Endothelial cell of hepatic sinusoid (primary cell): ENCODE measurements at regions not wholly inside any gene's neighbourhood (a gene's known extent, or its start where the extent isn't known, plus 50 kb on each side); places are given as distances from the start of the nearest gene placed in this dataset.
"Not testable (repeated sequence)": the region's sequence is repeated elsewhere in the genome, so short reads cannot be mapped to it uniquely, and the experiment has no call there.

ENCODE experiments used
- in situ Hi-C: cut with HindIII; loops from 2 replicates; pipeline ENCODE4 v1.10.0; 2017; ENCODE audit warnings: low sequenced_read_pairs

DNA sequence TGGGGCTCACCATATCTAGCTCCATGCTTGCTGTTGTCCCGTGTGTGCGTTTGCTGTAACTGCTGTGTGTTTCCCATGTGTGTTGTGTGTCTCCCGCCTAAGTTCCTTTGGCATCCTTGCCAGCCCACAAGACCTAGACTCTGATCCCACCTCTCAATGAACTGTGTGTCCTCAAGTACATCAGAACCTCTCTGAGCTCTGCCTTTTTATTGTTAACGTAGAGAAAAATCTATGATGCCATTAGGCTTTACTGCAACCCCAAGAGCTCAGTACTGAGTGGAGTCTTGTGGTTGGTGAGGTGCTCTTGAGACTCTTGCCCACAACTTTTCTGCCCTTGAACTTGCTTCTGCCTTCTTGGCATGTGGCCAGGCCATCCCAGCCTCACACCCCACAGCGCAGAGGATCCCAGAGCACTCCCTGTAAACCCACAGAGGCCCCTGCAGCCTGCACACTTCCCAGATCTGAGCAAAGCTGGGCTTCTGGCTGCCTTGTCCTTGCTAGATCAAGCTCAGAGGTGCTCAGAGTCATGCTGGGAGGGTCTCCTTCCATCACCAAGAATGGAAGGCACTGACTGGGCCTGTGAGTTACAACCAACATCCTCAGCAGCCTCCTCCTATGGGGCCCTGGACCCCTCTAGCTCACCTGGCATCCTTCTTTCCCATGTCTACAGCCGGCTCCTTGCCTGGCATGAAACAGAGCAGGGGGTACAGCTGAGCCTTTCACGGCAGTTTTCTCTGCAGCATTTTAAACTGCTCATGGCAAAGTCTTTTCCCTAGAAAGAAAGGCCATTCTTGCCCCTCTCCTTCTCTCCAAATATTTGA, 643.4 kb downstream of the ACTR3B start:
- in situ Hi-C loops, result no loop called here

DNA sequence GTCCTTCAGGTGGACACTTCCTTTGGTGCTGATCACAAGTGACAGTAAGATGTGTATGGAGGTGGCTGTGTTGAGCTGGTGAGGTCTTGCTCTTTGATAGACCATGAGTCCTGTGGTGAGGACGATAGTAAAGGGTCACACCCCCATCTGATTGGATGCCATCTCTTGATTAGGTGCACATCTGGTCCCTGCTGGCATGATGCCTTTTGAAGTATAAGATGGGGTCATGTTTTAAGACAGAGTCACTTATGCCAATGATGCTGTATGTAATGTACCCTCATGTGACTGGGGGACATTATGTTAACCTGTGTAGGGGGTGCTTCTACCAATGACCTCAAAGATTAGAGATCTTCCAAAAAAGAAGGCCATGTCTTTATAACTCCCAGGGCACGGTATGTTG, 644.6 kb downstream of the ACTR3B start:
- in situ Hi-C loops, result no loop called here

DNA sequence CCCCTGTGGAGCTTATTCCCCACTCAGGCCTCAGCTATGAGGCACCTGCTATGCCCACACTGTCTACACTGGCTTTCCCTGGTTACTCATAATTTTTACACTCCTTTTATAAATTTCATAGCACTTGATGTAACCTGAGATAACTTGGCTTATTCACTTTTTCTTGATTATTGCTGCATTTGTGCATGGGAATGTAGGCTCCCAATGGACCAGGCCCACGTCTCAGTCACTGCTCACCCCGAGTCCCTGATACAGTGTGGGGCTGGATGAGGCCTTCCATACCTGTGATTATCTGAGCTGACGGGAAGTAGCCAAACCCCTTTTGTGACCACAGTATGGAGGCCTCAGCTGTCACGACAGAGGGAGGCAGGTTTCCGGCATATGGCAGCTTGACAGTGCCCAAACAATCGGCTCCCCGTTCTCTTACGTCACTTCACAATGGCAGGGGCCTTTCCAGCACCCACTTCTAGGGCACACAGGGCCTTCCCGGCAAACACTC, 645.3 kb downstream of the ACTR3B start:
- in situ Hi-C loops, result no loop called here

DNA sequence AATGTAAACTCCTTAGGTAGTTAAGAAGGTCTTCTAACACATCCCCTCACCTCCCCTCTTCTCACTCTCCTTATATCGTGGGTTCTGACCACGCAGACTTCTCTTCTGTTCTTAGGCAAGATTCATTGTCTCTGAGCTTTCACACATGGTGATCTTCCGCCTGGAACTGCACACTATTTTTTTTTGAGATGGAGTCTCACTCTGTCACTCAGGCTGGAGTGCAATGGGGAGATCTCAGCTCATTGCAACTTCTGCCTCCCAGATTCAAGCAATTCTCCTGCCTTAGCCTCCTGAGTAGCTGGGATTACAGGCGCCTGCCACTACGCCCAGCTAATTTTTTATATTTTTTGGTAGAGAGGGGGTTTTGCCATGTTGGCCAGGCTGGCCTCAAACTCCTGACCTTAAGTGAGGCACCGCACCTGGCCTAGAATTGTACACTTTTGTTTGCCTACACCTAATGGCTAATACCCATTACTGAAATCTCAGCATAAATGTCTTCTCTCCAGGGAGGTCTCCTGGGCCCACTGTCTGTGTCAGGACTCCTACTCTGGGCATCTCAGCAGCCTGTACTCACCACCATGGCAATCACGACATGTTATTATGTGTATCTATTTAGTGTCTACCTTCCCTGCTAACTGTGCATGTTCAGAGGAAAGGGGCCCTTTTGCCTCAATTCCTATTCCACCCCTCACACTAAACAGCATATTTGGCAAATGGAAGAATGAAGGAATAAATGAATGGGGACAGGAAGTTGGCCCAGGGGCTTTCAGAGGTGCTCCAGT, 646.3 kb upstream of the DPP6 start:
- in situ Hi-C loops, result no loop called here

DNA sequence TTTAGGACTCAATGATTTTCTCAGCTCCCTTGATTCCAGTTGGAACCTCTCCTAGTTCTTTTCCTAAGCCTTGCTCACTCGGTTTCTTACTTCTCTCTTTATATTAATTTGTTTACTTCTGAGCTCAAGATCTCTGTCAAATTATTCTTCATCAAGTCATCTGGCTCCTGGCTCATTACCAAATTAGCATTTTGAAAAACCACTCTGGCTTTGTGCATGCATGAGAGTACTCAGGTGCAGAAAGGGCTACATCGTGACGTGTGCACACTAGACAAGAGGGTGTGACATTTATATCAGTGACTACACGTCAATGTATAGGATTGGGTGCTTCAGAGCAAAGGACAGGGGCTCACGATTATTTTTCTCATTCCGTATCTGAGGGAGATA, 645.7 kb upstream of the DPP6 start:
- in situ Hi-C loops, result no loop called here

DNA sequence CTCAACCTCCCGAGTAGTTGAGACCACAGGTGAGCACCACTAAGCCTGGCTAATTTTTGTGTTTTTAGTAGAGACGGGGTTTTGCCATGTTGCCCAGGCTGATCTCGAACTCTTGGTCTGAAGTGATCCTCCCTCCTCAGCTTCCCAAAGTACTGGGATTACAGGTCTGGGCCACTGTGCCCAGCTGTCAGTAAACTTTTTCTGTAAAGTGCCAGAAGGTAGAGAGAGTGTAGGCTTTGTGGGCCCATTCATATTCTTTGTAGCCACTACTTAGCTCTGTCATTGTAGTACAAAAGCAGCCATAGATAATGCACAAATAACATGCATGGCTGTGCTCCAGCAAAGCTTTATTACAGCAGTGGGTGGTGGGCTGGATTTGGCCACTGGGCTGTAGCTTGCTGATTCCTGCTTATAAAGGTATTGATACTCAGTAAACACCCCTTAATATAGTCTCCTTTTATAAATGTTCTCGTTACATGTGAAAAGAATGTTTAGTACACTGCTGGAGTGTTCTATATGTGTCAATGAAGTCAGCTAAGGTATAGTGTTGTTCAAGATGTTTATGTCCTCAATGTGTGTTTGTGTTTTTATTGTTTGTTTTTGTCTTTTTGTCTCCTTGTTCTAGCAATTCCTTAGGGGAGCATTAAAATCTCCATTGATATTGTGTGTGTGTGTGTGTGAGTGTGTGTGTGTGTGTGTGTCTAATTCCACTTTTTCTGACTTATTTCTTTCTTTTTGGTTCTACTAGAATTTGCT, 644.7 kb upstream of the DPP6 start:
- in situ Hi-C loops, result no loop called here

DNA sequence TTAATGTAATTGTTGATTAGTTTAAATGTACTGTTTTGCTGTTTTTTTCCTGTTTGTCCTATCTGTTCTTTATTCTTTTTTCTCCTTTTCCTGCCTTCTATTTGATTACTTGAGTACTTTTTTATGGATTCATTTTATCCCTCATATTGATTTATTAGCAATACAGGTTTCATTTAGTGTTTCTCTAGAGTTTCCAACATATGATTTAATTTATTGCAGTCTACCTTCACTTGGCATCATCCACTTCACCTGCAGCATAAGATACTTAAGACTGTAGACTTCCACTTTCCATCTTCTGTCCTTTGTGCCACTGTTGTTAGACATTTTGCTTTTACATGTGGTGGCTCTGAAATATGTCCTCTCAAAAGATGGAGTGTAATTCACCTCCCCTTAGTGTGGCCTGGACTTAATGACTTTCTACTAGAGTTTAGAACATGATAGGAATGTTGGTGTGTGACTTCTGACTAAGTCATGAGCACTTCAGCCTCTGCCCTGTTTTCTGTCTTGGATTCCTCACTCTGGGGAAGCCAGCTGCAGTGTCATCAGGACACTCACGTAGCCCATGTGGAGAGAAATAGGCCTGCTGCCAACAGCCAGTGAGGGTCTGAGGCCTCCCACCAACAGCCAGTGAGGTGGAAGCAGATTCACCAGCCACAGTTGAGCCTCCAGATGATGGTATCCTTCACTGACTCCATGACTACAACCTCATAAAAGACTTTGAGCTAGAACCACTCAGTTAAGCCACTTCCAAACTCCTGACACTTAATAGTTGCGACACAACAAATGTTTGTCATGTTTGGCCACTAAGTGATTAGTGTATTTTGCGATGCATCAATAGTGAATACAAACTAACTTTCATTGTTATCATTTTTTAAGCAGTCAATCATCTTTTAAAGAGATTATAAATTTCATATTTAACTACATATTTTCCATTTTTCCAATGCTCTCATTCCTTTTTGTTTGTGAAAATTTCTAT, 643.5 kb upstream of the DPP6 start:
- in situ Hi-C loops, result no loop called here

DNA sequence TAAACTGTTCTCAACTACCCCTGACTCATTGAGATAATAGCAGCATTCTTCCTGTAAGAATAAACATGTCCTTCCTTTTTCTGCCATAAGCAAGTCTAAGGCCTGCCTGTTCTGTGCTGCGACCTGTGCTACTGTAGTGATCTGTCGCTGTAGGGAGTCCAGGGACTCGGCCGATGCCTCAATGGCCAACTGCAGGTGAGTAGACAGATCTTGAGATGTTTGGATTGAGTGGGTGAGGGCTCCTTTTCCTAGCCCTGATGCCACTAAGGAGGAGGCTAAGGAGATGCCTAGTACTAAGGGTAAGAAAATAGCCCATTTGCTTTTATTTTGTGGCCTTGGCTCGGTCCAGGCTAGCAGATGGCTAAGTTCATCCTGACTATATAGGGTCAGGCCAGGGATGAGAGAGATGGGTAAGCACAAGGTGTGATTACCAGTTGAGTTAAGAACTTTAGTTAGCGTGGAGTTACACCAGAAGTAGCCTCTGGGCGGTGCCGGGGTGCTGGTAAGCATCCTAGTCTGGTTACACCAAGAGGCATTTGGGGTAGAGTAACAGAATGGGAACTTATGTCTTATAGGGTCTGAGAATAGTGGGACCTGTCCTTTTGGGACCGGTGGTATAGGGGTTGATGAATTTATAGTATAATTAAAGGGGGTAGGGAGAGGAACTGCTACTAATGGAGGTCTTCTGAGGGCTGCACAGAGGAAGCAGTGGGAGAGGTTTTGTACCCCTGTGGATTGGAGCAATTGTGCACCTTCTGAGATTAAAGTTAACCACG, 642.4 kb upstream of the DPP6 start:
- in situ Hi-C loops, result not testable (repeated sequence)

DNA sequence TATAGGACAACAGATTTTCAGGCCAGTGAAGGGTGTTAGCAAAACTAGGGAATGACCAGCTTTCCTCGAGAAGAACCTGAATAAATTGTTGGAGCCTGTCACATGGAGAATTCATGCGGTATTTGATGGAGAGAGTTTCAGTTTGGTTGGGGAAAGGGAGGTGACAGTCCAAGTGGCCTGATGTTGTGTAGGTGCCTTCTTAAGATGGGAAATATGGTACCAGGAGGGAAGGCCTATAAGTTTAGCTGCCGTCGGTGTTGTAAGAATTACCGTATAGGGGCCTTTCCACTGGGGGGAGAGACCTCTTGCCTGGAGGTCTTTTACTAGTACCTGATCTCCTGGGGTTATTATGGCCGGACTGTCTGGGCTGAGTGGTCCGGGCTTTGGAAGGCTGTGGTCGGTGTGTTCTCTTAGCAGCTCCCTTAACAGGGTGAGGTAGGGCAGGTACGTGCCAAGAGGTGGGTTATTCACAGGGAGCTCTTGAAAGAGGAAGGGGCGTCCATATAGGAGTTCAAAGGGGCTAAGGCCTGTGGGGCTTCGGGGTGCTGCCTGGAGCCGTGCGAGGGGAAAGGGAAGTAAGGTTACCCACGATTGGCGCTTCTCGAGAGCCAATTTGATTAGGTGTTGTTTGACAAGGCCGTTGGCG, 641.1 kb upstream of the DPP6 start:
- in situ Hi-C loops, result not testable (repeated sequence)

DNA sequence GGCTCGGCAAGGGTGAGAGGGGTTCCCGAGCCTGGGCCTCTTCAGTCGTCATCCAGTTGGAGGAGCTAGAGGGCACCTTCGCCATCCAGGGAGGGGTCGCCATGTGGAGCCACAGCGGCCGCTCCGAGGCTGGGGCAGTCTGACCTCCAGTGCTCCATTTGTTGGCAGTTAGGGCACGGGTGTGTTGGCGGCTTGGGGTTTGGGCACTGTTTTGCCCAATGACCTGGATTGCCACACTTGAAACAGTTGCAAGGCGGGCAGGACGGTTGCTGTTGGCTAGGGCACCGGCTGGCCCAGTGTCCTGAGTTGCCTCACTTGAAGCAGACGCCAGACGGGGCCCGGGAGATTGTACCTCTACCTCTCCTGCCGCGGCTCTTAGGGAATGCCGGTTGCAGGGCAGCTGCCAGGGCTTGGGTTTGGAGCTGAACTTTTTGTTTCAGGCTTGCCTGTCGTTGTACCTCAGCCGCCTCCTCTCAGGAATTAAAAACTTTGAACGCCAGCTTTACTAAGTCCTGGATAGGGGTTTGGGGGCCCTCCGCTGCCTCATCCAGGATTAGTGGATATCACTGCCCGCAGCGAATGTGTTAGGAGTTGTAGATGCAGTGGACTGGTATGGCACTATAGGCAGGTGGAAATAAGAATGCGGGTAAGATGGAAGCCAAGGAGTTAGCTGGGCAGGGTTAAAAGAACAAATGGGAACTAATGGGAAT, 639.9 kb upstream of the DPP6 start:
- in situ Hi-C loops, result not testable (repeated sequence)

DNA sequence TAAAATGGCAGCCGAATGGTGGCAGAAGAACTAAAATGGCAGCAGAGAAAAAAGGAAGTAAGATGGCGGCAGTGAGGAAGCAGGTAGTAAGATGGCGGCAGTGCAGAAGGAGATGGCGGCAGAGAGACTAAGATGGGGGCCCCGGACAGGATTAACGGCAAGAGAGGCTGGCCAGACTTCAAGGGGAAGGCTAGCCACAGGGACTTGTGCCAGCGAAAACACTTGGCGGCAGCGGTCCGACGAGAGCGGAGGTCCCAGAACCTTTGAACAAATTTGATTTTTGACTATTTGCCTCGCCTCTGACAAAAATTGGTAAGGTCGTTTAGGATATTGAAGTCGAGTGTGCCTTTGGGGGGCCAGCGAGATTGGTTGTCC, 639.4 kb upstream of the DPP6 start:
- in situ Hi-C loops, result not testable (repeated sequence)

DNA sequence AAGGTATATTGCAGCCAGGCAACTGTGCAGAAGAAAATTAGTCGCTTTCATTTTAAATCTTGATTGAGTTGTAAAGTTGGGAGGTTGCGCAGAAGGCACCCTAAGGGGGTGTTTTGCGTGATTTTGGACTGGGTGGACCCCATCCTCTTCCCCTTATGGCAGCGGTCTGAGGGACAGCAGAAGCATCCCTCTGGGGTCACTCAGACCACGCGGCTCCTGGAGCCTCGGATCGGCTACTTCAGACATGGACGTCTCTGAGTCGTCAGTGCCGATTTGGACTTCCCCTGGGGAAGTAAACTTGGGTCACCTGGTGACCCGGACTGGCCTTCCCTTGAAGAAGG, 639.0 kb upstream of the DPP6 start:
- in situ Hi-C loops, result no loop called here

DNA sequence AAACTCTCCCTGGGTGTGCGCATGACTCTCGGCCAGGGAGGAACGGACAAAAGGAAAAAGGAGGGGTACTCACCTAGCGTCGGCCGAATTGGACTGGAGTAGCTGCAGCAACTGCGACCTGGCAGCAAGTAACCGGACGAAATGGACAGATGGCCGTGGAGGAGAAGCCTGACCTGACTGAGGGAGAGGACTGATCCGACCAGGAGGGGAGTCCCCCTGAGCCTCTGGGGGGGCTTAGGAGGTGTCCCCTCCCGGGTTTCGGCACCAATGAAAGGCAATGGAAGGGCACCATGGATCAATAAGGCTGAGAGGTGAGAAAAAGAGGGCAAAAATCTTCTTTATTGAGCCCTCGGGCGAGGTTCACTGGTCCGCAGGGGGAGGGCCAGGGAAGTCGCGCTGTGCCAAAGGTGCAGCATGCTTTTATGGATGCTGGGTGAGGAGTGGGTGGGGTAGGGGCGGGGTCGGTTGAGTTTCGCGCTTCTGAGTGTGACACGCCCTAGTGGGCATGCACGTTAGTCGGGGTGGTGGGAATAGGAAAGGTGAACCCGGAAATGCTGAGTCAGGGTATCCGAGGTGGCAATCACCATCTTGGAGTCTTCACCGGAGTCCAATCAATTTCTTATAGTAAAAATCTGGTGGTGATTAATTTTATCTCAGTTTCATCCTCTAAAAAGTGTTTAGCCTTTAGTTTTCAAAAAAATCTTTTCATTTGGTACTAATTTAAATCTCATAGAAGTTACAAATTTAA, 638.5 kb upstream of the DPP6 start:
- in situ Hi-C loops, result no loop called here

DNA sequence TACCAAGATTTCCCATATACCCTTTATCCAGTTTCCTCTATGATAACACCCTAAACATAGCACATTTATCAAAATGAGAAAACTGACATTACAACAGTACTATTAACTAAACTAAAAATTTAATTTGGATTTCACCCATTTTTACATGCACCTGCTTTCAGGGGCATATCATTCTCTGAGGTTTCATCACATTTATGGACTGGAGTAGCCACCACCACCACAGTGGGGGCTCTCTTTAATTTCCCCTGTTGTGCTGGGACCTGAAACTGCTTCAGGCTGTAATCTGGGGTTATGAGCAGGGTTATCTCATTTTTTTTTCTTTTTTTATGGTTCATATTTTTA, 637.9 kb upstream of the DPP6 start:
- in situ Hi-C loops, result no loop called here

DNA sequence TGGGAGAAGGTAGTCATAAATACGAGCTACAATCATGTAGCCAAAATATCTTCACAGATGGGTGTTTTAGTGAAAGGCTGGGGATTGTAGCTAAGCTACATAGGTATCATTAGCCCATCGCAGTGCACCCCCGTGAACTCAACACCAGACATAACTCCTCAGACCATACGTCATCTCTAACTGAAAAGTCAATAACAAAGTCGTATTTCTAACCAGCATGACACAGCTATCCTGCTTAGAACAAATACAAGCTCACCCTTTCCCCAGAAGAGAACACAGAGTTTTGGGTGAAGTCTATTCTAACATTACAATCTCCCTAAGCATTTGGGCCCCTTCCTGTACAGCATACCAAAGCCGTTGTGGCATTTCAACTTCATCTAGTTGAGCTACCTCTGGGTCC, 636.6 kb upstream of the DPP6 start:
- in situ Hi-C loops, result no loop called here

DNA sequence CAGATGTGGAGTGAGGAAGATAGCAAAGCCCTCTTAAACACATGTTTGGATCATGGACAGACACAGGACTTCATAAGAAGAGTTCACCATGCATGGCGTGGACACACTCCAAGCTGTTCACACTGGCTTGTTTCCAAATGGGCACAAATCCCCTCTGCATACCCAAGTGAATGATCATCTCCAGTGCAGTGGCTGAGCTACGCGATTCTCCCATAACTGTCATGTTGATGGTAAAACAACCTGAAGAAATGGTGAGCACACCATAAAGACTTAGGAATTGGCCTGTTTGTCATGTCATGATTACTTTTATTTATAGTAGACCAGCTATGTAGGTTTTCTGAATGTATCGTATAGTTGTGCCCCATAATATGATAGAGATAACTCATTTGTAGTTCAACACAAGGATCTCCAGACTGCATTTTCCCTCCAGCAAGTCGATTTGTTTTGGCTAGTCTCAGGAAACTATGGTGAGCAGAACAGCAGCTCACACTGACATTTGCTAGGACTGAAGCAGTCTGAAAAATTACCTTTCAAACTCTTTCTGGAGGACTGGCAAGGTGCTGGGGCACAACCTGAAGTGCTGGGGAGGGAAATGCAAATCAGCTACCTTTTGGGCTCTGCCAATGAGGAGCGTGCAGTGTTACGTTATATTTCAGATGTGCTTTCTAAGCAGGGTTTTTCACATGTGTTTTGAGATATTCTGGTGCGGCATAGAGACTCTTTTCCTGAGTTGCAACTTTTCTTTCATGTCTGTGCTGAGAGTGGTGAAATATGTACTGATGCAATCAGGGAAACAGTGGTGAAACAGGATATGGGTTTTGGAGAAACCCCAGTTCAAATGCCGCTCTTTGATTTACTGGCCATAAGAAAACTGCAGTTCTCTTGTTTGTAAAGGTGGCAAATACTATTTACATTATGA, 629.6 kb upstream of the DPP6 start:
- in situ Hi-C loops, result no loop called here

DNA sequence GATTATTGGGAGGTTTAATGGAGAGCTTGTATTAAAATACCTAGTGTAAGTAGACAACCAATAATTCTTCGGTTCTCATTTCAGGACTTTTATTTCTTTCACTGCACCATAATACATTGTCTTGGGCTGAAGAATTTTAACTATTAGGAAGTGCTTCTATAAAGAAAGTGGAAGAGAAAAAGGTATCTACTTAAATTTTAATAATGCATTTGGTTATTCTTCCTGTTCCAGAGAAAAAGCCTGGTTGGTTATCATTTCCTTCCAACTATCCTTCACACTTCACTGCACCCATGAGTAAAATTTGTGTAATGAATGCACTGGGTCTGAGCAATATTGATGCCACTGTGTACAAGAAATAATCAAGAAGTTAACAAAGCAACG, 629.0 kb upstream of the DPP6 start:
- in situ Hi-C loops, result no loop called here
